NB4 (cell line): ENCODE measurements at regions not wholly inside any gene's neighbourhood (a gene's known extent, or its start where the extent isn't known, plus 50 kb on each side); places are given as distances from the start of the nearest gene placed in this dataset.
"Not testable (repeated sequence)": the region's sequence is repeated elsewhere in the genome, so short reads cannot be mapped to it uniquely, and the experiment has no call there.

Experiments used
- DNase-seq: peaks from one replicate; pipeline ENCODE4 v3.0.0; 2010; ENCODE audit warnings: low read depth
- H3K4me3 ChIP-seq: one replicate; pipeline ENCODE4 v1.5.1; 2011; ENCODE audit warnings: mild to moderate bottlenecking, low read depth, low read length, moderate library complexity
- CTCF ChIP-seq: IDR thresholded peaks from one replicate; pipeline ENCODE4 v1.5.1; 2012; ENCODE audit warnings: low read depth, low read length
- MAX ChIP-seq: IDR thresholded peaks from 2 replicates; pipeline ENCODE4 v1.6.1; 2011; ENCODE audit warnings: low read depth, low read length
- MYC ChIP-seq: IDR thresholded peaks from 2 replicates; pipeline ENCODE4 v1.6.1; 2011; ENCODE audit warnings: low read depth, low read length
- POLR2A ChIP-seq: IDR thresholded peaks from 2 replicates; pipeline ENCODE4 v1.6.1; 2011; ENCODE audit warnings: mild to moderate bottlenecking; ENCODE audit not compliant: insufficient read length; ENCODE audit errors: extremely low read depth

GRCh38 chr13:78497702-78498355, 105.5 kb downstream of the POU4F1 start:
- H3K4me3 ChIP-seq: no peak overlapping the region
- TF ChIP-seq MYC: no peak
- no peak for TF ChIP-seq MAX
- no peak for TF ChIP-seq POLR2A
- TF ChIP-seq CTCF: no peak
- DNase-seq: peak; percentile 6

- DNase-seq: no peak
- TF ChIP-seq POLR2A: no peak
- H3K4me3 ChIP-seq: no peak overlapping the region
These were observed 111.4 kb downstream of the POU4F1 start for GRCh38 chr13:78491978-78492377.

GRCh38 chr13:78490225-78490624, 113.1 kb downstream of the POU4F1 start:
- DNase-seq, H3K4me3 ChIP-seq: not testable (repeated sequence)

GRCh38 chr13:78487707-78488106, 115.6 kb downstream of the POU4F1 start:
- H3K4me3 ChIP-seq: no peak overlapping the region
- DNase-seq: no peak
- TF ChIP-seq MYC (no peak), CTCF (no peak)

DNA sequence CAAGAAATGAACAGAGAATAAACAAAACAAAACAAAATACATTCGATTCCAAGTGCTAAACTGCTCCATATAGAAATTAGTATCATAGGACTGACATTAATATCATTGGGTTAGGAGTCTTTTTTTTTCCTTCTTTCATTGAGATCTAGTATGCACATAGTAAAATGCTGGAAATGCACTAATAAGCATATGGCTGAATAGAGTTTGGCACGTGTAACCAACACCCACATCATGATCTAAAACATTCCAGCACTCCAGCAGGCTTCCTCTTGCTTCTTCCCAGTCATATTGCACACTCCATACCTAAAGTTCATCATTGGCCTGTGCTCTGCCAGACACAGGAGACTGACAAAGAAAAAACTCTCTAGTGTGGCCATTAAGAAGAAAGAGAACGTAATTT, 117.5 kb downstream of the POU4F1 start:
- TF ChIP-seq MAX: no peak
- no peak for TF ChIP-seq MYC
- TF ChIP-seq CTCF: no peak
- TF ChIP-seq POLR2A: no peak
- no peak for DNase-seq
- no peak overlapping the region for H3K4me3 ChIP-seq

DNA sequence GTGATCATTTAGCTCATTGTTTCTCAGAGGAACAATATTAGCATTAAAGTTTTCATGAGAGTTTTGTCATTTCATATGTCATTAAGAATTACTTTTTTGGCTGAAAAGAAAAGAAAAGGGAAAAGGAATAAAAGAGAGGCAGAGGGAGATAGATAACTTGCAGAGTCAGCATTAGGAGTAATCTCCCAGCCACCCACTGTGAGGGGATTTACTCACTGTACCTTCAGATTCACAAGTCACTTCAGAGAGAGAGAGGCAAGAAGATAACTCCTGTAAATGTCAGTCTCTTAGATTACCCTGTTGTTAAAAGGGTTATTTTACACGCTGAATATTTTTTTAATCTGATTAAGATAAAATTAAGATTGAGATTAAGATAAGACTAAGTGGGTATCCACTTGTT, 125.2 kb downstream of the POU4F1 start:
- TF ChIP-seq POLR2A (no peak), MYC (no peak), MAX (no peak), CTCF (no peak)
- H3K4me3 ChIP-seq: no peak overlapping the region
- no peak for DNase-seq

- H3K4me3 ChIP-seq: no peak overlapping the region
- no peak for DNase-seq
- TF ChIP-seq MYC (no peak), CTCF (no peak), MAX (no peak), POLR2A (no peak)
These were observed 126.4 kb downstream of the POU4F1 start for GRCh38 chr13:78476910-78477309.
